ENCODE measurements at regions not wholly inside any gene's neighbourhood (a gene's known extent, or its start where the extent isn't known, plus 50 kb on each side); places are given as distances from the start of the nearest gene placed in this dataset.
A peak's percentile ranks its signal among the peaks of the same experiment; 100 is the strongest.

- TF ChIP-seq ZC3H13 (CRISPR knock-in tag; IDR thresholded peaks at IDR 0.05): no peak
- no peak for TF ChIP-seq TBL1XR1 (IDR thresholded peaks at IDR 0.05; ENCODE audit: borderline replicate concordance, low read length, partially characterized antibody)
- 0 out of 2 replicates have a peak, but pooled peaks have one; percentile 64 for TF ChIP-seq ZNF589 (CRISPR knock-in tag; conservative IDR thresholded peaks at IDR 0.05)
- no peak for TF ChIP-seq GABPA (IDR thresholded peaks at IDR 0.05; ENCODE audit: low read depth, low read length)
- TF ChIP-seq GABPA (CRISPR knock-in tag; IDR thresholded peaks at IDR 0.05; ENCODE audit: low read depth): no peak
- peak; percentile 80; the same call in 1 of the 2 replicates for TF ChIP-seq ZNF263 (CRISPR knock-in tag; IDR thresholded peaks at IDR 0.05)
- peak; percentile 49 for TF ChIP-seq KDM5A (IDR thresholded peaks at IDR 0.05; ENCODE audit: borderline replicate concordance, low read length)
- TF ChIP-seq ZMAT3 (CRISPR knock-in tag; conservative IDR thresholded peaks at IDR 0.05): no peak; the same call in 1 of the 2 replicates
- TF ChIP-seq, protein P1, sequence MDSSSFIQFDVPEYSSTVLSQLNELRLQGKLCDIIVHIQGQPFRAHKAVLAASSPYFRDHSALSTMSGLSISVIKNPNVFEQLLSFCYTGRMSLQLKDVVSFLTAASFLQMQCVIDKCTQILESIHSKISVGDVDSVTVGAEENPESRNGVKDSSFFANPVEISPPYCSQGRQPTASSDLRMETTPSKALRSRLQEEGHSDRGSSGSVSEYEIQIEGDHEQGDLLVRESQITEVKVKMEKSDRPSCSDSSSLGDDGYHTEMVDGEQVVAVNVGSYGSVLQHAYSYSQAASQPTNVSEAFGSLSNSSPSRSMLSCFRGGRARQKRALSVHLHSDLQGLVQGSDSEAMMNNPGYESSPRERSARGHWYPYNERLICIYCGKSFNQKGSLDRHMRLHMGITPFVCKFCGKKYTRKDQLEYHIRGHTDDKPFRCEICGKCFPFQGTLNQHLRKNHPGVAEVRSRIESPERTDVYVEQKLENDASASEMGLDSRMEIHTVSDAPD (CRISPR knock-in tag; IDR thresholded peaks at IDR 0.05): 0 out of 2 replicates have a peak, but pooled peaks have one; percentile 46
- no peak for TF ChIP-seq HNRNPK (IDR thresholded peaks at IDR 0.05; ENCODE audit: low read depth, low read length, poor library complexity, severe bottlenecking)
- TF ChIP-seq EEA1 (CRISPR knock-in tag; IDR thresholded peaks at IDR 0.05; ENCODE audit: borderline replicate concordance): peak; percentile 1; the same call in 1 of the 2 replicates
- no peak for TF ChIP-seq FOXA3 (CRISPR knock-in tag; IDR thresholded peaks at IDR 0.05)
- no peak for TF ChIP-seq ZNF207 (IDR thresholded peaks at IDR 0.05; ENCODE audit: borderline replicate concordance)
- TF ChIP-seq, protein P2, sequence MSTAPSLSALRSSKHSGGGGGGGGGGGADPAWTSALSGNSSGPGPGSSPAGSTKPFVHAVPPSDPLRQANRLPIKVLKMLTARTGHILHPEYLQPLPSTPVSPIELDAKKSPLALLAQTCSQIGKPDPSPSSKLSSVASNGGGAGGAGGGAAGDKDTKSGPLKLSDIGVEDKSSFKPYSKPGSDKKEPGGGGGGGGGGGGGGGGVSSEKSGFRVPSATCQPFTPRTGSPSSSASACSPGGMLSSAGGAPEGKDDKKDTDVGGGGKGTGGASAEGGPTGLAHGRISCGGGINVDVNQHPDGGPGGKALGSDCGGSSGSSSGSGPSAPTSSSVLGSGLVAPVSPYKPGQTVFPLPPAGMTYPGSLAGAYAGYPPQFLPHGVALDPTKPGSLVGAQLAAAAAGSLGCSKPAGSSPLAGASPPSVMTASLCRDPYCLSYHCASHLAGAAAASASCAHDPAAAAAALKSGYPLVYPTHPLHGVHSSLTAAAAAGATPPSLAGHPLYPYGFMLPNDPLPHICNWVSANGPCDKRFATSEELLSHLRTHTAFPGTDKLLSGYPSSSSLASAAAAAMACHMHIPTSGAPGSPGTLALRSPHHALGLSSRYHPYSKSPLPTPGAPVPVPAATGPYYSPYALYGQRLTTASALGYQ (CRISPR knock-in tag; IDR thresholded peaks at IDR 0.05): no peak; the same call in 1 of the 2 replicates
- 0 out of 2 replicates have a peak, but pooled peaks have one; percentile 25 for TF ChIP-seq MAZ (IDR thresholded peaks at IDR 0.05; ENCODE audit: borderline replicate concordance, low read depth, low read length)
- TF ChIP-seq MAZ (CRISPR knock-in tag; IDR thresholded peaks at IDR 0.05; ENCODE audit: low read depth): no peak
- no peak for TF ChIP-seq NR2F6 (IDR thresholded peaks at IDR 0.05)
- TF ChIP-seq NR2F6 (CRISPR knock-in tag; IDR thresholded peaks at IDR 0.05): no peak
- no peak for TF ChIP-seq HMG20B (CRISPR knock-in tag; conservative IDR thresholded peaks at IDR 0.05)
- TF ChIP-seq KLF15 (CRISPR knock-in tag; IDR thresholded peaks at IDR 0.05; ENCODE audit: borderline replicate concordance): no peak
- TF ChIP-seq, protein P3, sequence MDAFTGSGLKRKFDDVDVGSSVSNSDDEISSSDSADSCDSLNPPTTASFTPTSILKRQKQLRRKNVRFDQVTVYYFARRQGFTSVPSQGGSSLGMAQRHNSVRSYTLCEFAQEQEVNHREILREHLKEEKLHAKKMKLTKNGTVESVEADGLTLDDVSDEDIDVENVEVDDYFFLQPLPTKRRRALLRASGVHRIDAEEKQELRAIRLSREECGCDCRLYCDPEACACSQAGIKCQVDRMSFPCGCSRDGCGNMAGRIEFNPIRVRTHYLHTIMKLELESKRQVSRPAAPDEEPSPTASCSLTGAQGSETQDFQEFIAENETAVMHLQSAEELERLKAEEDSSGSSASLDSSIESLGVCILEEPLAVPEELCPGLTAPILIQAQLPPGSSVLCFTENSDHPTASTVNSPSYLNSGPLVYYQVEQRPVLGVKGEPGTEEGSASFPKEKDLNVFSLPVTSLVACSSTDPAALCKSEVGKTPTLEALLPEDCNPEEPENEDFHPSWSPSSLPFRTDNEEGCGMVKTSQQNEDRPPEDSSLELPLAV (CRISPR knock-in tag; conservative IDR thresholded peaks at IDR 0.05; ENCODE audit: low read depth): no peak
- peak; percentile 57; the same call in 1 of the 2 replicates for TF ChIP-seq KAT7 (CRISPR knock-in tag; IDR thresholded peaks at IDR 0.05; ENCODE audit: borderline replicate concordance)
- TF ChIP-seq THAP7 (CRISPR knock-in tag; IDR thresholded peaks at IDR 0.05): no peak
- TF ChIP-seq U2AF1 (optimal IDR thresholded peaks at IDR 0.05; ENCODE audit: low read depth, low read length): peak; percentile 89
- no peak for TF ChIP-seq MYNN (CRISPR knock-in tag; IDR thresholded peaks at IDR 0.05; ENCODE audit: low read depth)
- no peak for TF ChIP-seq ZNF460 (CRISPR knock-in tag; IDR thresholded peaks at IDR 0.05; ENCODE audit: borderline replicate concordance)
These were observed 96.5 kb upstream of the SERTAD2 start (continued) for GRCh38 chr2:64750001-64750816.

All from HepG2 (cell line).